ENCODE measurements at regions not wholly inside any gene's neighbourhood (a gene's known extent, or its start where the extent isn't known, plus 50 kb on each side); places are given as distances from the start of the nearest gene placed in this dataset.

- no peak for DNase-seq (ENCODE audit: low spot score)
Observed at GRCh38 chr5:6166698-6167394, 211.5 kb downstream of the MED10 start.

- no peak for DNase-seq (ENCODE audit: low spot score)
Observed at GRCh38 chr5:6163913-6164312, 214.4 kb downstream of the MED10 start.

GRCh38 chr5:6162175-6162574 is 216.2 kb downstream of the MED10 start:
- DNase-seq (ENCODE audit: low spot score) = peak; percentile 9

GRCh38 chr5:6161257-6161656 is 217.1 kb downstream of the MED10 start:
- no peak for DNase-seq (ENCODE audit: low spot score)

- no peak for DNase-seq (ENCODE audit: low spot score)
Observed at GRCh38 chr5:6159832-6160430, 218.4 kb downstream of the MED10 start.

GRCh38 chr5:6158974-6159831 is 219.1 kb downstream of the MED10 start:
- no peak for DNase-seq (ENCODE audit: low spot score)

- no peak for DNase-seq (ENCODE audit: low spot score)
Observed at GRCh38 chr5:6154216-6154615, 224.1 kb downstream of the MED10 start.

GRCh38 chr5:6146271-6146670 is 232.1 kb downstream of the MED10 start:
- no peak for DNase-seq (ENCODE audit: low spot score)

- no peak for DNase-seq (ENCODE audit: low spot score)
Observed at GRCh38 chr5:6145616-6146237, 232.6 kb downstream of the MED10 start.

GRCh38 chr5:6143523-6143922 is 234.8 kb downstream of the MED10 start:
- DNase-seq (ENCODE audit: low spot score) = no peak

- DNase-seq (ENCODE audit: low spot score) = no peak
Observed at GRCh38 chr5:6142353-6142752, 236.0 kb downstream of the MED10 start.

- DNase-seq (ENCODE audit: low spot score) = no peak
Observed at GRCh38 chr5:6140219-6140618, 238.1 kb downstream of the MED10 start.

- DNase-seq (ENCODE audit: low spot score) = no peak
Observed at GRCh38 chr5:6135977-6136376, 242.4 kb downstream of the MED10 start.

GRCh38 chr5:6134281-6134680 is 244.1 kb downstream of the MED10 start:
- no peak for DNase-seq (ENCODE audit: low spot score)

- no peak for DNase-seq (ENCODE audit: low spot score)
Observed at GRCh38 chr5:6125781-6126180, 252.6 kb downstream of the MED10 start.

- no peak for DNase-seq (ENCODE audit: low spot score)
Observed at GRCh38 chr5:6118691-6119090, 259.7 kb downstream of the MED10 start.

- DNase-seq (ENCODE audit: low spot score) = no peak
Observed at GRCh38 chr5:6117212-6117611, 261.1 kb downstream of the MED10 start.

GRCh38 chr5:6115852-6116251 is 262.5 kb downstream of the MED10 start:
- DNase-seq (ENCODE audit: low spot score) = no peak

- no peak for DNase-seq (ENCODE audit: low spot score)
Observed at GRCh38 chr5:6112538-6112937, 265.8 kb downstream of the MED10 start.

GRCh38 chr5:6112125-6112524 is 266.2 kb downstream of the MED10 start:
- DNase-seq (ENCODE audit: low spot score) = no peak

GRCh38 chr5:6111131-6111530 is 267.2 kb downstream of the MED10 start:
- no peak for DNase-seq (ENCODE audit: low spot score)

- no peak for DNase-seq (ENCODE audit: low spot score)
Observed at GRCh38 chr5:6110441-6111005, 267.8 kb downstream of the MED10 start.
